Left lung (tissue), 4 donors: ENCODE measurements at regions not wholly inside any gene's neighbourhood (a gene's known extent, or its start where the extent isn't known, plus 50 kb on each side); places are given as distances from the start of the nearest gene placed in this dataset.
"Not testable (repeated sequence)": the region's sequence is repeated elsewhere in the genome, so short reads cannot be mapped to it uniquely, and the experiment has no call there.

Experiments used
- ATAC-seq: fragments of 200-7000 bp; cut with Tn5 transposase; one replicate; pipeline ENCODE4 v1.9.1; 2020; ENCODE audit warnings: moderate library complexity
- DNase-seq, 4 donors: peaks; one replicate each; pipeline ENCODE4 v3.0.0-alpha.2; 2013 to 2020
- H3K27ac ChIP-seq, 2 donors: fragments of 200-600 bp; sonication (generic) in 1 of 2; one replicate each; pipeline versions ENCODE4 v1.5.0 to v1.8.0; 2020 to 2021
- H3K27me3 ChIP-seq, 2 donors: fragments of 200-600 bp; sonication (generic) in 1 of 2; one replicate each; pipeline versions ENCODE4 v1.5.0 to v1.8.0; 2020 to 2021
- H3K36me3 ChIP-seq, 2 donors: fragments of 200-600 bp; sonication (generic) in 1 of 2; one replicate each; pipeline versions ENCODE4 v1.5.0 to v1.8.0; 2020 to 2021
- H3K4me1 ChIP-seq, 2 donors: fragments of 200-600 bp; one replicate each; pipeline ENCODE4 v1.8.0; 2021
- H3K4me3 ChIP-seq, 2 donors: fragments of 200-600 bp; sonication (generic) in 1 of 2; one replicate each; pipeline versions ENCODE4 v1.5.0 to v1.8.0; 2020 to 2021; ENCODE audit warnings: mild to moderate bottlenecking in 1 of 2
- H3K9me3 ChIP-seq, 2 donors: fragments of 200-600 bp; sonication (generic) in 1 of 2; one replicate each; pipeline versions ENCODE4 v1.5.0 to v1.8.0; 2020 to 2021
- CTCF ChIP-seq, 2 donors: fragments of 200-600 bp; sonication (generic) in 1 of 2; IDR thresholded peaks; one replicate each; pipeline versions ENCODE4 v1.5.0 to v1.8.0; 2021; ENCODE audit warnings: antibody characterized with exemption in 2 of 2
- intact Hi-C, 2 donors: fragments of 100-400 bp; cut with DNase I; formaldehyde crosslinking; loops; one replicate each; pipeline versions ENCODE4 v1.11.2 to v1.14.2; 2022
- donor health status: DM: no; HTN: yes; CAD: no.
- donor health status: DM: no; HTN: no; CAD: no.

GRCh38 chr18:29855637-29856036 lies 1186.9 kb downstream of the DSC3 start:
- H3K4me3 ChIP-seq: no peak overlapping the region
- H3K27me3 ChIP-seq: no peaks in the 10 kb centered on the region
- H3K36me3 ChIP-seq: no peaks in the 10 kb centered on the region
- ATAC-seq: no peak
- no peak for DNase-seq
- intact Hi-C loops: no loop called here
- H3K9me3 ChIP-seq: no peaks in the 10 kb centered on the region
- no peaks in the 10 kb centered on the region for H3K4me1 ChIP-seq
- no peak overlapping the region for H3K27ac ChIP-seq
- no peak for TF ChIP-seq CTCF (IDR thresholded peaks at IDR 0.05)

- Histone ChIP-seq H3K36me3 (no peaks in the 10 kb centered on the region), H3K4me1 (no peaks in the 10 kb centered on the region), H3K9me3 (peaks cover 0 to 5% of the 10 kb centered on the region in 2 donors), H3K27me3 (no peaks in the 10 kb centered on the region), H3K27ac (no peak overlapping the region), H3K4me3 (no peak overlapping the region)
- ATAC-seq (no peak), DNase-seq (no peak)
- intact Hi-C loops: no loop called here
- TF ChIP-seq CTCF (IDR thresholded peaks at IDR 0.05): no peak
Measured at GRCh38 chr18:29853126-29853525, 1189.4 kb downstream of the DSC3 start.

GRCh38 chr18:29849144-29849543 lies 1193.4 kb downstream of the DSC3 start:
- ATAC-seq (no peak), DNase-seq (no peak)
- Histone ChIP-seq H3K27ac (no peak overlapping the region), H3K4me3 (no peak overlapping the region), H3K27me3 (no peaks in the 10 kb centered on the region), H3K4me1 (no peaks in the 10 kb centered on the region), H3K36me3 (no peaks in the 10 kb centered on the region), H3K9me3 (peaks cover 0 to 5% of the 10 kb centered on the region in 2 donors)
- intact Hi-C loops: no loop called here
- no peak for TF ChIP-seq CTCF (IDR thresholded peaks at IDR 0.05)

GRCh38 chr18:29841631-29842030 lies 1200.9 kb downstream of the DSC3 start:
- Histone ChIP-seq H3K4me3 (no peak overlapping the region), H3K27me3 (no peaks in the 10 kb centered on the region), H3K9me3 (no peaks in the 10 kb centered on the region), H3K36me3 (no peaks in the 10 kb centered on the region), H3K27ac (no peak overlapping the region), H3K4me1 (no peaks in the 10 kb centered on the region)
- no peak for ATAC-seq
- intact Hi-C loops: no loop called here
- no peak for TF ChIP-seq CTCF (IDR thresholded peaks at IDR 0.05)
- no peak for DNase-seq

- TF ChIP-seq CTCF (IDR thresholded peaks at IDR 0.05): no peak
- Histone ChIP-seq H3K9me3 (no peaks in the 10 kb centered on the region), H3K36me3 (no peaks in the 10 kb centered on the region), H3K27me3 (no peaks in the 10 kb centered on the region), H3K4me1 (no peaks in the 10 kb centered on the region), H3K4me3 (no peak overlapping the region), H3K27ac (no peak overlapping the region)
- DNase-seq (no peak), ATAC-seq (no peak)
- intact Hi-C loops: no loop called here
Measured at GRCh38 chr18:29840089-29840488, 1202.5 kb downstream of the DSC3 start.

GRCh38 chr18:29838961-29839360 lies 1203.6 kb downstream of the DSC3 start:
- ATAC-seq, H3K27ac ChIP-seq, intact Hi-C loops: not testable (repeated sequence)

More at GRCh38 chr18:29838961-29839360, 1203.6 kb downstream of the DSC3 start:
- H3K27me3 ChIP-seq, H3K4me3 ChIP-seq, H3K4me1 ChIP-seq, DNase-seq, H3K36me3 ChIP-seq, H3K9me3 ChIP-seq: not testable (repeated sequence)
